Right ventricle myocardium superior (tissue), 1 donor: ENCODE measurements at regions not wholly inside any gene's neighbourhood (a gene's known extent, or its start where the extent isn't known, plus 50 kb on each side); places are given as distances from the start of the nearest gene placed in this dataset.
A peak's percentile ranks its signal among the peaks of the same experiment; 100 is the strongest.

ENCODE experiments used
- ATAC-seq: fragments of 200-7000 bp; cut with Tn5 transposase; one replicate; pipeline ENCODE4 v1.9.1; 2020; ENCODE audit warnings: mild to moderate bottlenecking; ENCODE audit not compliant: poor library complexity
- DNase-seq: peaks from one replicate; pipeline ENCODE4 v3.0.0-alpha.2; 2020
- intact Hi-C: fragments of 100-400 bp; cut with DNase I; formaldehyde crosslinking; loops from one replicate; pipeline ENCODE4 v1.11.2; 2022
- donor health status: DM: no; HTN: yes; CAD: no; lungs with severe emphysema.

DNA sequence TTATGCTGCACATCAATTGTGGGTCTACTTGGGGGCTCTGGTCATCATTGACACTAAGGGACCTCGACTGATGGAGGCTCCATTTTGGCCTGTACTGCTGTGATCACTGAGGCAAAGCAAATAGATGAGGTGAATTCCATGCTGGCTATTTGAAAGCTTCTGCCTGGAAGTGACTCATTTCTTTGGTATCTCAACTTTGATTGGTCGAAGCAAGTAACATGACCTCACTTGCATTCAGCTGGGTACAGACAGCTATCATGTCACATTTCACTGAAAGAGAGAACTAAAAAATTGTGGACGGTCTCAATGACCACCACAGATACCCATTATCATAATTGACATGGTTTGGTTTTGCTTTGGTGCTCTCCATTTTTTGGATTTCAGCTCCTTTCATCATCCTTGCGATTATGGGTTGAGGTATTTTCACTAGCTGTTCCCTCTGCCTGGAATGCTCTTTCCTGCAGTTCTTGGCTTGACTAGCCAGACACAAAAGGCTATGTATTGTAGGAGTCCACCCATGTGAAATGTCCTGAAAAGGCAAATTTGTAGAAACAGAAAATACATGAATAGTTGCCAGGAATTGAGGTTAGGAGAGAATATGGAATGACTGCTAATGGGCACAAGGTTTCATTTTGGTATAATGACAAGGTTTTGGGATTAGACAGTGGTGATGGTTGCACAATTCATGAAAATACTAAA, 369.2 kb upstream of the LCORL start:
- ATAC-seq (no peak), DNase-seq (no peak)
- intact Hi-C loops = no loop called here

DNA sequence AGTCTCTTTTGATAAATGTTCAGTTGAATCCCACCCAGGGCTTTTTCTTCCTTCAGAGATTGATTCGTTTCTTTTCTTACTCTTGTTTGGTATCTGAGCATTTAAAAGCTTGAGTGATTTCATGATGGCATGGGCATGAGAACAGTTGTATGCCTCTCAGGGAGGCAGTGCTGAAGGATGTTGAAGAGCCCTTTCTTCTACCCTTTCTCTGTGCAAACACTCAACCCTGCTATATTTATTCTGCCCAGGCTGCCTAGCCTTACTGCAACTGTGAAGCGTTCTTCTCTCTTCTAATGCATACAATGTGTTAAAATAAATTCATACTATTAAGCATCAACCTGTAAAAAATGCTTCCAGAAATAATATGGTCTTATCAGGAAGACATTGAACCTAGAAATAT, 367.6 kb upstream of the LCORL start:
- no peak for ATAC-seq
- intact Hi-C loops = no loop called here
- DNase-seq = no peak

DNA sequence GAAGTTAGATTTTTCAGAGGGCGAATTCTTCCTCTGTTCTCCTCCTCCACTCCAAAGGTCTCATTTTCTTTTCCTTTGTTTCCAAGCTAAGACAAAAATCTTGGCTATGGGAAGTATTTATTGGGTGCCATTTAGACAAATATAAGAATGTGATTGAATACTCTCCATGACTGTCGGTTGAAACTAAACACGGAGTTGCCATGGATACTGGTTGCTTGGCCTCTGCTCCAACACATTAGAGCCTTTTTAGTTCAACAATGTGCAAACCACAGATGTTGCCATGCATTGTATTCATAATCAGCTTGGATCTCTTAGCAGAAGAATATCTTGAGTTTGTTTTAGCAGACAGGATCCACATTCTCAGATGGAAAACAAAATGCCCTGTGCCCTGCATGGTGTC, 366.5 kb upstream of the LCORL start:
- intact Hi-C loops = no loop called here
- ATAC-seq = no peak

DNA sequence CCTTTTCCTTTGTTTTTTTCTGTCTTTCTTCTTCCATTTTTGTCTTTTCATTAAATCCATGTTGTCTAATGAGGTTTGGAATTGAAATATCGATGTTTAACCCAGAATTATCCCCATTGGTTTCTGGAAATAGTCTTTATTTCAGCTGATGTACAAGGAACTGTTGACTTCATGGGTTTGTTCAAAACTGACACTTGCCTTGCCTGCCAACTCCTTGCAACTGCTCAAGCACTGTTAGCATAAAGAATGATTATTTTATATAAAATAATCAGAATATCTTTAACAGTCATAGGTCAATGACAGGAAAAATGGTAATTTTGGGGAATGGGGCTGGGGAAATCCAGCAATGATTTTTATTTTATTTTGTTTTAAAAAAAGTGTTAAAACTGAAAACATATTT, 359.6 kb upstream of the LCORL start:
- ATAC-seq = no peak
- no peak for DNase-seq
- intact Hi-C loops = no loop called here

More for the DNA sequence above, 366.5 kb upstream of the LCORL start:
- no peak for DNase-seq

DNA sequence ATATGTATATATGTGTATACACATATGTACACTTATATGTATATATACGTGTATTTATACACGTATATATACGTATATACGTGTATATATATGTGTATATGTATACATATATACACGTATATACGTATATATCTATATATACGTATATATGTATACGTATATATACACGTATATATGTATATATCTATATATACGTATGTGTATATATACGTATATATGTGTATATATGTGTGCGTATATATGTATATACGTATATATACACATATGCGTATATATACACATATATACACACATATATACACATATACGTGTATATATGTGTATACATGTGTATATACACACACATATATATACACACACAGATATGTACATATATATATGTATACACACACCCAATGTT, 348.0 kb upstream of the LCORL start:
- intact Hi-C loops = loop anchor here (10.0 kb wide), 1 partner anchor 555 kb away; the partner anchor contains the start of genes DCAF16 and NCAPG
- DNase-seq (no peak), ATAC-seq (no peak)

DNA sequence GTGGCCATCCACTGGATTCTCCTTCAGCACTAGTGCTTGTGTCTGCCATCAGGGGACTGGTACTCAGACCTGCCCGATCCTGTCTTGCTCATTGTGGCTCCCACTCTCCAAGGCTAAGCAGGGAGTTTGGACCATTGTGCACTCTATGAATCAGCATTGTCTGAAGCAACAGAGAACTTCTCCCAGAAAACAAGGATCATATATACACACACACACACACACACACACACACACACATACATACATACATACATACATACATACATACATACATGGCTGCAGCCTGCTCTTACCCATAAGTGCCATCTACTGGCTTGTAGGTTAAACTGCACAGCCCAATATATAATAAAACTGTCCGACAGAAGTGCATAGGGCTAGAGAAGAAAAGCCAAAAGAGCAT, 345.3 kb upstream of the LCORL start:
- intact Hi-C loops = loop anchor here (10.0 kb wide), 1 partner anchor 552 kb away; the partner anchor contains the start of genes DCAF16 and NCAPG
- no peak for DNase-seq
- no peak for ATAC-seq

DNA sequence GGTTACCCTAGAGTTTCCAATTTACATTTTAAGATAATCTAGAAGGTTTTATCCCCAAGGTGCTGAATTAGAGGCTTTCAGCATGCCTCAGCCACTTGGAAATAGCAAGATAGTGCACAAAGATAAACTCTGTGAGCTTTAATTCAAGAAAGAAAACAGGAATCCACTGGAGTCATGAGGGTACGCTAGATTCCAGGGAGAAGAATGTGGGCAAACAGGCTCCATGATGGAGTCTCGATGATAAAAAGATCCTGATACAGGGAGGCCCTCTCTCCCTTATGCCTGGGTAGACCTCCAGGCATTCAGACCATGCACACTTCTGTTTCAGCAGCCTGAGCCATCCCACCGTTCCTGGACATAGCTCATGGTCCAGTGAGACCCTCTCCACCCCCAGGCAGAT, 344.6 kb upstream of the LCORL start:
- DNase-seq = no peak
- intact Hi-C loops = loop anchor here (10.0 kb wide), 1 partner anchor 551 kb away; the partner anchor contains the start of genes DCAF16 and NCAPG

DNA sequence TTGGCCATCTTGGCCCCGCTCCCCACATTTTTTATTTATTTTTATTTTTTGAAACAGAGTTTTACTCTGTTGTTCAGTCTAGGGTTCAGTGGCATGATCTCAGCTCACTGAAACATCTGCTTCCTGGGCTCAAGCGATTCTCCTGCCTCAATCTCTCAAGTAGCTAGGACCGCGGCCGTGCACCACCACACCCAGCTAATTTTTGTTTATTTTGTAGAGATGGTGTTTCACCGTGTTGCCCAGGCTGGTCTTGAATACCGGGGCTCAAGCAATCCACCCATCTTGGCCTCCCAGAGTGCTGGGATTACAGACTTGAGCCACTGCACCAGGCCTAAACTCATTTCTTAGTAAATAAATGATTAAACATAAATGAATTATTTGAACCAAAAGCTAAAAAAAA, 322.0 kb upstream of the LCORL start:
- DNase-seq (no peak), ATAC-seq (no peak)
- intact Hi-C loops = no loop called here

More for the DNA sequence above, 344.6 kb upstream of the LCORL start:
- ATAC-seq = no peak

DNA sequence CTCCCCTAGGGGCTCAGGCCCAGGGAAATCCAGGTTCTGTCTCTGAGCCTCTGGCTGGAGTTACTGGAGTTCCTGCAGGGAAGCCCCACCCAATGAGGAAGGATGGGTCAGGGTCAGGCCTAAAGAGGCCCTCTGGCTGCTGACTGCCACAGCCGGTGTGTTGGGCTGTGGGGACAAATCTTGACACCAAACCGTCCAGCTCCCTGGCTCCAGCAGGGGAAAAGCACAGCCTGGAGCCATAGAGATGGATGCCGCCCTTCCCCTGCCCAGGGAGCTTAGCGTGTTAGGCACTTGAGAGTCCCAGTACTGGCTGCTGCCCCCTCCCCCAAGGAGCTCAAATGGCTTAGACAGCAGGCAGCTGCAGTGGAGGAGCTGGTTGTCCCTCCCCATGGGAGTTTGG, 321.3 kb upstream of the LCORL start:
- DNase-seq = no peak
- no peak for ATAC-seq
- intact Hi-C loops = no loop called here

DNA sequence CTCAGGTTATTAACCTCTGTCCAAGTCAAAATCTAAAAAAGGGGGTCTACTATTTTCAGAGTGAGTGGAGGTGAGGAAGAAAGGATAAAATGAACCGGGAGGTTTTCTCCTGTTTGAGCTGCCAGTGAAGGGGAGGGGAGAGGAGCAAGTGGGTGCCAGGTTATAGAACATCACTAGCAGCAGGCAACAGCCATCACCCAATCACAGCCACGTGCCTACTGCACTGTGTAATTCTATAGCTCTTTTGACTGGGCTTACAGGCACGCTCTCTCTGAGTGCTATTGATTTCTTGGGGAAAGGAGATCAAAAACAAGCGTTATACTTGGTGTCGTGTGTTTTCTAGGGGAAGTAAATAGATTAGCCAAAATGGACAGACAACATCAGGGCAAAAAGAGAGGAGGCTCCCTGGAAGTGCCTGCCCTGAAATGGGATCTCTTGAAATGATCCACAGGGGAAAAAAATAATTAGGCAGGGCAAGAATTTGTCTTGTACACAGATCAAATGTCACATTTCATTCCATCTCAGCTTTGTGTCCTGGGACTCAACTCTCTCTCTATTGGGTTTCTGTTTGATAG, 300.5 kb upstream of the LCORL start:
- intact Hi-C loops = no loop called here
- ATAC-seq (no peak), DNase-seq (no peak)

DNA sequence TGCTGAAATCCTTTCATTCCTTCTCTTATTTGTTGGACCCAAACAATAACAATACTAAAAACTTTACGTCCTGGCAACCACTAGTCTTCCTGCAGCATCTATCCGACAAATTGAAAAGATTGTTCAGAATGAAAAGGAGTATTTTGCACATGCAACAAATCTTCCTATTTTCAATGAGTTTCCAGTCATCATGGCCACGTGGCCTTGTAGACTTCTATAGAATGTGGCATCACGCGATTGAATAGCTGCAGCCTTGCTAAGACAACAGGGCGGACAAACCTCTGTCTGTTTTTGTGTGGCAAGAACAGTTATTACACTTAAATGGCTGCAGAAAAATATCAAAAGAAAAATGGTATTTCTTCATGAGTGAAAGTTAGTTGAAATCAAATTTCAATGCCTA, 297.9 kb upstream of the LCORL start:
- no peak for ATAC-seq
- intact Hi-C loops = no loop called here
- DNase-seq = no peak

DNA sequence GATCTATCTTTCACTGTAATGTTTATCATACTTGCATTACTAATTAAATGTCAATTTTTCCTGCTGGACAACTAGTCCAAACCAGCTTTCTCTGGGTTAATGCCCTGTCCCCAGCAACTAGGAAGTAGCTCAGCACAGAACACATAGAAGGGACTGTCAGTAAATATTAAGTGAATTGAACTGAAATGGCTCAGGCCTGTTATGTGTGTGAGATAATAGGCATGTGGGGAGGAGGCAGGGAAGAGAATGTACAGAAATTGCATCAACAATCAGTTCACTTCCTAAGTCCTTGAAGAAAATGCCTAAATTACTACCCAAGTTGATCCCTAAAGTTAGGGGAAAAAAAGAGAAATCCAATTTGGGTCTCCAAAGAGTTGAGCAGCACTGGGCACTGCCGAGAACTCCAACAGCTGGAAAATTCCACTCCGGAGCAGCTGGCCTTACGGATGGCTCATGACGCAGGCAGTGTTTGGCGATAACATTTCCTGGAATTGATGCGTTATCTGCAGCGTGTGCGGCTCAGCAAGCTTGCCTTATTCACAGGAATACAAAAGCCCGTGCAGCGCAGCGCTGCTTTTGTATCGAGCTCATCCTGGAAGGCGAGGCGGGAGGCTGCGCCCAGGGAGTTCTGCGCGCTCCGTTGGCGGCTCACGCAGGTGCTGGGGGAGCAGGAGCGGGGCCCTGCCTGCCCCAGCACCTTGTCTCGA, 297.3 kb upstream of the LCORL start:
- intact Hi-C loops = no loop called here
- ATAC-seq = peak; percentile 63
- peak; percentile 61 for DNase-seq

DNA sequence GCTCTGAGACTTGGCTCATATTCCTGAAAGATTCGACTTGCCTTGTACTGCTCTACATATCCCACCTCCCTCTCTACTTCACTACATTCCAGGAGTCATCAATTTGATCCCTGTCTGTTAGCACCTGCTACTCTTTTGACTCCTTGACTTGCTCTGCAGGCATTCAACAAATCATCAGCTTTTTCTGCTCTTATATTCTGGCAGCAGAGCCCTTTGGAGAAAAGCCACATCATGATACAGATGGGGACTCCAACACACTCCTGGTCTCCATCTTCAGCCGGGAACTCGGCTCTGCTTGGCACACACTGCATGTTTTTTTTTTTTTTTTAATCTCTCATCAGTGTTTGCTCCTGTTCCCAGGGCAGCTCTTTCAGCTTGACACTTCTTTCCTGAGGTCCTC, 293.2 kb upstream of the LCORL start:
- ATAC-seq (no peak), DNase-seq (no peak)
- intact Hi-C loops = no loop called here

DNA sequence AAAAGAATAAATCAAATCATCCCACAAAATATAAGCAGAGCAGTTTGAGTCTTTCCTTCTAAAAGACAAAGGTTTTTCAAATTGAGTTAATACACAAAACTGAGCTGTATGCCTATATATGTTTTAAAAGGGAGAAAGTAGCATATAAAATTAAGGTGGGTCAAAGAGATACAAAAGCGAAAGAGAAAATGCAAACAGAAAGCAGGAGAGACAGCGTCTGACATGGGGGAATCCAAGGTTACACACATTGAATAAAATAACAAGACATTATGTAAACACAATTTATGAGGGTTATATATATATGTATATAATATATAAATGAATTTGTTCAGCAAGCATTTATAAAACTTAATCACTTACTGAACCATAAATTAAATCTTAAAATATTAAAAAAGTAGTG, 276.1 kb upstream of the LCORL start:
- no peak for ATAC-seq
- intact Hi-C loops = no loop called here
- no peak for DNase-seq

DNA sequence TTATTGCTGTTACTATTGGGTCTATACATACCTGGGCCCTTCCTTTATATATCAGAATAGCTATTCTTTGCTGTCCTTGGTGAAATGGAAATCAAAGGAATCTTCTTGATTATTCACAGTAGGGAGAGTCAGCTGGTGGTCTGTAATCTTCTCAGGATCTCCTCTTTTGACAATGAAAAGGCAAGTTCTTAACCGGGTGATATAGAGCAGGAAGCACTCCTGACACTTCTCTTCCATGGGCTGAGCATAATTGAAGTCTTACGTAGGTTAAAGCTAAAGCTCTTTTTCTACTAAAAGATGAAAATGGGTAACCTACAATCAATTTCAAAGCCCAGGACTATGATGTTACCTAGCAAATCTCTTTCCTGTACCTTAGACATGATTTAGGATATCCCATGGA, 274.9 kb upstream of the LCORL start:
- no peak for ATAC-seq
- intact Hi-C loops = no loop called here
- no peak for DNase-seq

DNA sequence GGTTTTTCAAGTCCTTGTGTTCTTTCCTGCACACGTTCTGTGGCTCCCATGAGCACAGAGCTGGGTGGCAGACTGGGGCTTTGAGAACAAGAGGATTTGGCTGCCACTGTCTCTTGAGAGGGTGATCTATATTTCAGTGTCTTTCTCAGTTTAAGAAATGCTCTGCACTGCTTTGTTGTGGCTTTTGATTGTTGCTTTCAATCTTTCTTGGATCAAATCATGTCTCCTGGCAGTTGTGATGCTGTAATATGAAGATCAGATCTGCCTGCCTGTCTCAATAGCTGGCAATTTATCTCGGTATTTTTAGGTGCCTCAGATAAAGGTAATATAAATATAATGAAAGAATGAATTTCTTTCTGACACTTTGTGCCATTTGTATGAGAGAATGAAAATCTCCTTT, 273.3 kb upstream of the LCORL start:
- ATAC-seq (no peak), DNase-seq (no peak)
- intact Hi-C loops = no loop called here

DNA sequence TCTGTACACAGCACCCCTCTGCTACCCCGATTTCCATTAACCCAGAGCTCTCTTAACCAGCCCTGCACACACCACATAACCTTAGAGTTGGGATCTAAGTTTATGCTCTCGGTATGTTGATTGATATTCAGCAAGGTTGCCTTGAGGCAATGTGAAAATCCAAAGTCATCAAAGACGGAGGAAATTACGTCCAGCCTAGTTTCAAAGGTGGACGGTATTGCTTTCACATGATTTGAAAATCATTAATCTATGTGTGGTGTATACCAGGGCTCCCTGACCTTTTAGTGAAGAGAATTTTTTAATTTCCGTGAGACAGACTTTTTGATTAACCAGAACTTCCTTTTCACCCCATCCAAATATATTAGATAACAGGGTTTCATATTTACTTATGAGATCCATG, 272.5 kb upstream of the LCORL start:
- intact Hi-C loops = no loop called here
- no peak for ATAC-seq
- no peak for DNase-seq

DNA sequence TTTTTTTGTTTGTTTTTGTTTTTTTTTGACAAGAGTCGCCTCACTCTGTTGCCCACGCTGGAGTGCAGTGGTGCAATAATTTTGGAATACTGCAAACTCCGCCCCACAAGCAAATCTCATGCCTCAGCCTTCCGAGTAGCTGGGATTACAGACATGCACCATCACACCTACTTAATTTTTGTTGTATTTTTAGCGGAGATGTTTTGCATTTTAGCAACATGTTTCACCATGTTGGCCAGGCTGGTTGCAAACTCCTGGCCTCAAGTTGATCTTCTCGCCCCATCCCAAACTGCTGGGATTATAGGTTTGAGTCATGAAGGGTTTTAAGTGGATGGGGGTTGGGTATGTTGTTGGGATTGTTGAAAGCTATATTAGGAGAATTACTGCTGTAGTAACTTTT, 270.9 kb upstream of the LCORL start:
- ATAC-seq (no peak), DNase-seq (no peak)

DNA sequence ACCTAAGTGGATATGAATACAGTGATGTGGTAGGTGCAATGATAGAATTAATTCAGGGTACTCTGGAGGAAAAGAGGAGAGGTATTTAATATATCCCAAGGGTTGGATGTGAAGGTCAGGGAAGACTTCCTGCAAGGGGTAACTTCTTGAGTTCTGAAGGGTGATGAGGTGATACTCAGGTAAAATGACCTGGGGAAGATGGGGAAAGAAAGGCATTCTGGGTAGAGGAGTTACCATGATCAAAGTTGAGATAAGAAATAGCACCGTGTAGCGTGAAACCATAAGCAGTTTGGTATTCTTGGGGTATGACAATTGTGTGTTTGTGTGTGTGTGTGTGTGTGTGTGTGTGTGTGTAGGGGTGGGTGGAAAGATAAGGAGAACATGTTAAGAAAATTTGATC, 270.4 kb upstream of the LCORL start:
- intact Hi-C loops = no loop called here
- no peak for ATAC-seq

More for the DNA sequence above, 270.9 kb upstream of the LCORL start:
- intact Hi-C loops = no loop called here

DNA sequence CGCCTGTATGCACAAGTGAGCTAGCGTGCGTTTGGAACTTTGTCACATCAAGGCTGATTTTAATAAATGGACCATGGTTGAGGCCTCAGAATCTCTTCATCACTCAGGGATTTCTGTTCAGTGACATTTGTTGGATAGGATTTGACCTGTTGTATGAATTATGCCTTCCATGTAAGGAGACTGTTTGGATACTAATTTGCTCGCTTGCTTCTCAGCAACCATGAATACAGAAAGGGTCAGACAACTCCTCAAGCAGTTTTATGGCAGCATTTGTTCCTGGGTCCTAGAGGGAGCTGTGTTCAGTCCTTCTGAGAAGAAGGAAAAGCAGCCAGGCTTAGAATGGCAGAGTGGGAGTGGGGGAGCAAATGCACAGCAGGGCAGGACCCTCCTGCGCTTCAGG, 269.7 kb upstream of the LCORL start:
- ATAC-seq = no peak
- intact Hi-C loops = no loop called here

More for the DNA sequence above, 270.4 kb upstream of the LCORL start:
- no peak for DNase-seq

More for the DNA sequence above, 269.7 kb upstream of the LCORL start:
- no peak for DNase-seq
